Esophagus muscularis mucosa (tissue), 4 donors: ENCODE measurements at regions not wholly inside any gene's neighbourhood (a gene's known extent, or its start where the extent isn't known, plus 50 kb on each side); places are given as distances from the start of the nearest gene placed in this dataset.

Experiments used
- DNase-seq: peaks from one replicate; pipeline ENCODE4 v3.0.0-alpha.2; 2017; ENCODE audit errors: extremely low spot score
- H3K27ac ChIP-seq, 4 donors: fragments of 200-600 bp; sonication (generic); replicated peaks in 1 of 4; 1 replicate in 3 of 4; 2 replicates in 1 of 4; pipeline ENCODE4 v1.5.1; 2016 to 2019; ENCODE audit warnings: mild to moderate bottlenecking in 1 of 4
- H3K27me3 ChIP-seq, 4 donors: fragments of 200-600 bp; sonication (generic); one replicate each; pipeline versions ENCODE4 v1.5.1 to v1.6.0; 2016 to 2019
- H3K36me3 ChIP-seq, 4 donors: fragments of 200-600 bp; sonication (generic); one replicate each; pipeline ENCODE4 v1.5.1; 2016 to 2019
- H3K4me1 ChIP-seq, 4 donors: fragments of 200-600 bp; sonication (generic); one replicate each; pipeline ENCODE4 v1.5.1; 2016 to 2019
- H3K4me3 ChIP-seq, 4 donors: fragments of 200-600 bp; sonication (generic); 1 replicate in 2 of 4; 2 replicates in 2 of 4; pipeline ENCODE4 v1.5.1; 2016 to 2019; ENCODE audit warnings: mild to moderate bottlenecking in 4 of 4, moderate library complexity in 1 of 4
- H3K9me3 ChIP-seq, 4 donors: fragments of 200-600 bp; sonication (generic); 1 replicate in 3 of 4; 2 replicates in 1 of 4; pipeline ENCODE4 v1.5.1; 2016 to 2019
- CTCF ChIP-seq, 3 experiments: fragments of 200-600 bp in 2 of 3; fragments of 450-650 bp in 1 of 3; sonication (generic) in 2 of 3; IDR thresholded peaks; one replicate each; pipeline ENCODE4 v1.5.1; 2017 to 2019; ENCODE audit warnings: antibody characterized with exemption in 3 of 3, mild to moderate bottlenecking in 2 of 3, moderate library complexity in 1 of 3
- EP300 ChIP-seq: sonication (generic); formaldehyde crosslinking; IDR thresholded peaks from one replicate; pipeline ENCODE4 v1.6.1; 2017; ENCODE audit warnings: antibody characterized with exemption
- POLR2A ChIP-seq: fragments of 450-650 bp; IDR thresholded peaks from one replicate; pipeline ENCODE4 v1.6.1; 2017; ENCODE audit warnings: antibody characterized with exemption, moderate library complexity, mild to moderate bottlenecking, low read depth
- POLR2AphosphoS5 ChIP-seq, 2 donors: sonication (generic); formaldehyde crosslinking; IDR thresholded peaks; one replicate each; pipeline ENCODE4 v1.6.1; 2017; ENCODE audit warnings: antibody characterized with exemption in 2 of 2
- WGBS: methylation state at CpG from one replicate; pipeline ENCODE4 v1.1.5; 2018; 5-methylcytosine and 5-hydroxymethylcytosine counted together
- intact Hi-C: fragments of 100-400 bp; cut with DNase I; formaldehyde crosslinking; loops from one replicate; pipeline ENCODE4 v1.15.1; 2023

- Histone ChIP-seq H3K4me1 (peaks cover 0 to 6% (median 3%) of the 10 kb centered on the region in 4 donors), H3K9me3 (no peaks in the 10 kb centered on the region), H3K4me3 (no peak overlapping the region), H3K36me3 (no peaks in the 10 kb centered on the region), H3K27ac (no peak overlapping the region), H3K27me3 (peaks cover 0 to 4% (median 0%) of the 10 kb centered on the region in 4 donors)
- intact Hi-C loops: no loop called here
- no peak for DNase-seq
- 60% methylated on average over 7 of the region's 7 CpGs for WGBS
- TF ChIP-seq POLR2A: no peak
- TF ChIP-seq CTCF (IDR thresholded peaks at IDR 0.05): no peak
- TF ChIP-seq POLR2AphosphoS5 (IDR thresholded peaks at IDR 0.05): no peak
- no peak for TF ChIP-seq EP300
Measured at GRCh38 chr18:49697757-49698524, 115.4 kb downstream of the ACAA2 start.

- Histone ChIP-seq H3K27ac (no peak overlapping the region), H3K36me3 (no peaks in the 10 kb centered on the region), H3K4me1 (peaks cover 0 to 6% (median 3%) of the 10 kb centered on the region in 4 donors), H3K27me3 (peaks cover 0 to 4% (median 0%) of the 10 kb centered on the region in 4 donors), H3K4me3 (no peak overlapping the region), H3K9me3 (no peaks in the 10 kb centered on the region)
- WGBS: 97% methylated on average over 4 of the region's 4 CpGs
- intact Hi-C loops: no loop called here
- TF ChIP-seq EP300 (no peak), CTCF (IDR thresholded peaks at IDR 0.05) (no peak), POLR2AphosphoS5 (IDR thresholded peaks at IDR 0.05) (no peak), POLR2A (no peak)
- DNase-seq: no peak
Measured at GRCh38 chr18:49697049-49697448, 116.3 kb downstream of the ACAA2 start.

GRCh38 chr18:49694402-49694801 is 118.9 kb downstream of the ACAA2 start:
- intact Hi-C loops: no loop called here
- Histone ChIP-seq H3K36me3 (no peaks in the 10 kb centered on the region), H3K9me3 (no peaks in the 10 kb centered on the region), H3K4me3 (no peak overlapping the region), H3K4me1 (peaks cover 0 to 6% (median 6%) of the 10 kb centered on the region in 4 donors), H3K27ac (no peak overlapping the region), H3K27me3 (no peaks in the 10 kb centered on the region)
- WGBS: 87% methylated on average over 1 of the region's 1 CpG
- no peak for DNase-seq
- no peak for TF ChIP-seq EP300
- TF ChIP-seq POLR2A: no peak
- no peak for TF ChIP-seq POLR2AphosphoS5 (IDR thresholded peaks at IDR 0.05)
- no peak for TF ChIP-seq CTCF (IDR thresholded peaks at IDR 0.05)

GRCh38 chr18:49693717-49694005 is 119.7 kb downstream of the ACAA2 start:
- no peaks in the 10 kb centered on the region for H3K27me3 ChIP-seq
- no peak for DNase-seq
- intact Hi-C loops: no loop called here
- no peak overlapping the region for H3K4me3 ChIP-seq
- WGBS: 80% methylated on average over 4 of the region's 4 CpGs
- peaks cover 0 to 6% (median 6%) of the 10 kb centered on the region in 4 donors for H3K4me1 ChIP-seq
- H3K36me3 ChIP-seq: no peaks in the 10 kb centered on the region
- H3K9me3 ChIP-seq: no peaks in the 10 kb centered on the region
- TF ChIP-seq CTCF (IDR thresholded peaks at IDR 0.05) (no peak), POLR2A (no peak), EP300 (no peak), POLR2AphosphoS5 (IDR thresholded peaks at IDR 0.05) (no peak)
- no peak overlapping the region for H3K27ac ChIP-seq
